Esophagus squamous epithelium (tissue), 5 donors: ENCODE measurements at regions not wholly inside any gene's neighbourhood (a gene's known extent, or its start where the extent isn't known, plus 50 kb on each side); places are given as distances from the start of the nearest gene placed in this dataset.

Source experiments
- DNase-seq: peaks from one replicate; lab custom pipeline; 2025; lab: John Stamatoyannopoulos, UW
- H3K27ac ChIP-seq, 4 donors: fragments of 200-600 bp; sonication (generic); one replicate each; pipeline ENCODE4 v1.5.1; 2016 to 2019; ENCODE audit warnings: mild to moderate bottlenecking in 1 of 4
- H3K27me3 ChIP-seq, 4 donors: fragments of 200-600 bp; sonication (generic); 1 replicate in 3 of 4; 2 replicates in 1 of 4; pipeline versions ENCODE4 v1.5.1 to v1.6.0; 2017 to 2021; ENCODE audit warnings: antibody characterized with exemption in 1 of 4
- H3K36me3 ChIP-seq, 3 donors: fragments of 200-600 bp; sonication (generic); one replicate each; pipeline ENCODE4 v1.5.1; 2016 to 2019
- H3K4me1 ChIP-seq, 3 donors: fragments of 200-600 bp; sonication (generic); one replicate each; pipeline ENCODE4 v1.5.1; 2017 to 2019
- H3K4me3 ChIP-seq, 4 donors: fragments of 200-600 bp; sonication (generic); 1 replicate in 3 of 4; 2 replicates in 1 of 4; pipeline ENCODE4 v1.5.1; 2016 to 2019; ENCODE audit warnings: mild to moderate bottlenecking in 2 of 4, moderate library complexity in 1 of 4
- H3K9me3 ChIP-seq, 3 donors: fragments of 200-600 bp; sonication (generic); one replicate each; pipeline ENCODE4 v1.5.1; 2016 to 2019
- CTCF ChIP-seq, 6 experiments: fragments of 450-650 bp in 4 of 6; fragments of 200-600 bp in 2 of 6; sonication (generic) in 2 of 6; IDR thresholded peaks; one replicate each; pipeline ENCODE4 v1.5.1; 2016 to 2019; ENCODE audit warnings: antibody characterized with exemption in 6 of 6, mild to moderate bottlenecking in 4 of 6, moderate library complexity in 4 of 6
- POLR2A ChIP-seq, 4 donors: fragments of 450-650 bp; IDR thresholded peaks; one replicate each; pipeline ENCODE4 v1.6.1; 2017; ENCODE audit warnings: antibody characterized with exemption in 4 of 4, mild to moderate bottlenecking in 4 of 4, moderate library complexity in 3 of 4
- WGBS, 2 donors: methylation state at CpG; one replicate each; pipeline ENCODE4 v1.1.5; 2018; 5-methylcytosine and 5-hydroxymethylcytosine counted together
- intact Hi-C: fragments of 100-400 bp; cut with DNase I; formaldehyde crosslinking; loops from one replicate; pipeline ENCODE4 v1.15.0; 2022
- donor health status: DM: yes; HTN: yes; CAD: no.

- H3K27ac ChIP-seq = no peak overlapping the region
- H3K36me3 ChIP-seq = no peaks in the 10 kb centered on the region
- TF ChIP-seq POLR2A (IDR thresholded peaks at IDR 0.05) = no peak
- no peak for TF ChIP-seq CTCF (IDR thresholded peaks at IDR 0.05)
- H3K27me3 ChIP-seq = no peaks in the 10 kb centered on the region
- DNase-seq = no peak
- intact Hi-C loops = no loop called here
- H3K4me3 ChIP-seq = no peak overlapping the region
- H3K9me3 ChIP-seq = no peaks in the 10 kb centered on the region
- 43 to 48% methylated on average over 2 of the region's 2 CpGs for WGBS, 2 donors
- no peaks in the 10 kb centered on the region for H3K4me1 ChIP-seq
Measured at GRCh38 chr9:81076131-81076530, 613.2 kb downstream of the TLE1 start.

- WGBS, 2 donors = 32 to 55% methylated on average over 4 of the region's 4 CpGs
- no peak overlapping the region for H3K27ac ChIP-seq
- no peak for TF ChIP-seq CTCF (IDR thresholded peaks at IDR 0.05)
- no peak for TF ChIP-seq POLR2A (IDR thresholded peaks at IDR 0.05)
- no peaks in the 10 kb centered on the region for H3K4me1 ChIP-seq
- H3K4me3 ChIP-seq = no peak overlapping the region
- no peaks in the 10 kb centered on the region for H3K9me3 ChIP-seq
- no peak for DNase-seq
- no peaks in the 10 kb centered on the region for H3K27me3 ChIP-seq
- intact Hi-C loops = no loop called here
- no peaks in the 10 kb centered on the region for H3K36me3 ChIP-seq
Measured at GRCh38 chr9:81074221-81074620, 615.1 kb downstream of the TLE1 start.

- no peak for DNase-seq
- H3K27ac ChIP-seq = no peak overlapping the region
- no peak overlapping the region for H3K4me3 ChIP-seq
- no peaks in the 10 kb centered on the region for H3K4me1 ChIP-seq
- no peaks in the 10 kb centered on the region for H3K9me3 ChIP-seq
- TF ChIP-seq POLR2A (IDR thresholded peaks at IDR 0.05) (no peak), CTCF (IDR thresholded peaks at IDR 0.05) (no peak)
- 42 to 57% methylated on average over 4 of the region's 4 CpGs for WGBS, 2 donors
- intact Hi-C loops = no loop called here
- no peaks in the 10 kb centered on the region for H3K27me3 ChIP-seq
- no peaks in the 10 kb centered on the region for H3K36me3 ChIP-seq
Measured at GRCh38 chr9:81073821-81074220, 615.5 kb downstream of the TLE1 start.

GRCh38 chr9:81072758-81073157 lies 616.6 kb downstream of the TLE1 start:
- intact Hi-C loops = no loop called here
- no peak for DNase-seq
- Histone ChIP-seq H3K36me3 (no peaks in the 10 kb centered on the region), H3K27me3 (no peaks in the 10 kb centered on the region), H3K27ac (no peak overlapping the region), H3K4me3 (no peak overlapping the region), H3K9me3 (no peaks in the 10 kb centered on the region), H3K4me1 (no peaks in the 10 kb centered on the region)
- no peak for TF ChIP-seq CTCF (IDR thresholded peaks at IDR 0.05)
- WGBS, 2 donors = 71 to 85% methylated on average over 2 of the region's 2 CpGs

GRCh38 chr9:81071108-81071507 lies 618.2 kb downstream of the TLE1 start:
- TF ChIP-seq POLR2A (IDR thresholded peaks at IDR 0.05) (no peak), CTCF (IDR thresholded peaks at IDR 0.05) (no peak)
- intact Hi-C loops = no loop called here
- Histone ChIP-seq H3K9me3 (no peaks in the 10 kb centered on the region), H3K27ac (no peak overlapping the region), H3K36me3 (no peaks in the 10 kb centered on the region), H3K27me3 (no peaks in the 10 kb centered on the region), H3K4me1 (no peaks in the 10 kb centered on the region), H3K4me3 (no peak overlapping the region)
- DNase-seq = no peak
- 31 to 34% methylated on average over 2 of the region's 2 CpGs for WGBS, 2 donors
